B cell (primary cell): ENCODE measurements at regions not wholly inside any gene's neighbourhood (a gene's known extent, or its start where the extent isn't known, plus 50 kb on each side); places are given as distances from the start of the nearest gene placed in this dataset.

Source experiments
- ATAC-seq: fragments of 200-7000 bp; cut with Tn5 transposase; one replicate; pipeline ENCODE4 v1.10.0; 2021; ENCODE audit warnings: low read depth, mild to moderate bottlenecking, moderate number of reproducible peaks, moderate library complexity
- CTCF ChIA-PET: fragments of 350-600 bp; sonication (Branson Sonifier 250); formaldehyde crosslinking; loops from one replicate; lab custom pipeline; 2021; ENCODE audit warnings: antibody characterized with exemption, inconsistent platforms; lab: Charles Lee
- POLR2A ChIA-PET: fragments of 350-600 bp; sonication (Branson Sonifier 250); formaldehyde crosslinking; loops from one replicate; lab custom pipeline; 2021; ENCODE audit warnings: antibody characterized with exemption; lab: Charles Lee
- DNase-seq: peaks from one replicate; pipeline ENCODE4 v3.0.0; 2013
- H2AFZ ChIP-seq: 2 replicates; pipeline ENCODE4 v1.6.1; 2012; ENCODE audit warnings: mild to moderate bottlenecking, low read depth, low read length; ENCODE audit not compliant: insufficient read depth, poor library complexity, severe bottlenecking
- H3K27ac ChIP-seq, 2 donors: 1 replicate in 1 of 2; 2 replicates in 1 of 2; pipeline ENCODE4 v1.5.1; 2012 to 2013; ENCODE audit warnings: low read length in 2 of 2, mild to moderate bottlenecking in 2 of 2, moderate library complexity in 1 of 2
- H3K27me3 ChIP-seq, 4 experiments: fragments of 200-600 bp in 1 of 4; sonication (generic) in 1 of 4; replicated peaks in 1 of 4; 1 replicate in 2 of 4; 2 replicates in 2 of 4; pipeline versions ENCODE4 v1.6.1 to v1.7.0; 2013 to 2016; ENCODE audit warnings: low read length in 3 of 4, mild to moderate bottlenecking in 2 of 4, mixed read lengths in 1 of 4, moderate library complexity in 1 of 4; ENCODE audit not compliant: insufficient read depth in 4 of 4, control insufficient read depth in 3 of 4; ENCODE audit errors: control extremely low read depth in 1 of 4
- H3K36me3 ChIP-seq, 2 experiments: replicated peaks in 1 of 2; 1 replicate in 1 of 2; 2 replicates in 1 of 2; pipeline versions ENCODE4 v1.6.1 to v1.7.1; 2013; ENCODE audit warnings: low read length in 1 of 2; ENCODE audit not compliant: insufficient read depth in 2 of 2, control insufficient read depth in 1 of 2; ENCODE audit errors: control extremely low read depth in 1 of 2, extremely low read depth in 1 of 2
- H3K4me1 ChIP-seq, 2 donors: fragments of 200-600 bp in 1 of 2; sonication (generic) in 1 of 2; 1 replicate in 1 of 2; 2 replicates in 1 of 2; pipeline versions ENCODE4 v1.5.1 to v1.6.1; 2013 to 2017; ENCODE audit warnings: low read length in 2 of 2; ENCODE audit not compliant: control insufficient read depth in 2 of 2, insufficient read depth in 2 of 2
- H3K4me2 ChIP-seq: replicated peaks from 2 replicates; pipeline ENCODE3; 2012; ENCODE audit warnings: mild to moderate bottlenecking, low read depth, low read length; ENCODE audit not compliant: poor library complexity, severe bottlenecking
- H3K4me3 ChIP-seq, 5 experiments: fragments of 200-600 bp in 1 of 5; sonication (generic) in 1 of 5; 1 replicate in 3 of 5; 2 replicates in 2 of 5; pipeline versions ENCODE4 v1.5.1 to v1.7.0; 2011 to 2016; ENCODE audit warnings: low read length in 4 of 5, mild to moderate bottlenecking in 4 of 5, low read depth in 2 of 5, control low read depth in 1 of 5, moderate library complexity in 1 of 5; ENCODE audit not compliant: insufficient read depth in 1 of 5; ENCODE audit errors: control extremely low read depth in 1 of 5, extremely low read depth in 1 of 5
- H3K79me2 ChIP-seq: fragments of 200-600 bp; sonication (generic); one replicate; pipeline ENCODE4 v1.6.0; 2016; ENCODE audit warnings: low read length; ENCODE audit not compliant: control insufficient read depth, insufficient read depth
- H3K9ac ChIP-seq: fragments of 200-600 bp; sonication (generic); 2 replicates; pipeline ENCODE4 v1.6.1; 2017; ENCODE audit warnings: mild to moderate bottlenecking, low read length, moderate library complexity
- H3K9me3 ChIP-seq, 3 donors: one replicate each; pipeline versions ENCODE4 v1.6.1 to v1.7.1; 2013; ENCODE audit warnings: low read length in 2 of 3; ENCODE audit not compliant: control insufficient read depth in 2 of 3, insufficient read depth in 1 of 3; ENCODE audit errors: control extremely low read depth in 1 of 3
- H4K20me1 ChIP-seq: 2 replicates; pipeline ENCODE4 v1.6.0; 2012; ENCODE audit warnings: mild to moderate bottlenecking, low read length; ENCODE audit not compliant: insufficient read depth, control insufficient read depth, poor library complexity, severe bottlenecking
- H3K27ac Mint-ChIP-seq: one replicate; pipeline ENCODE4 v1.8.0; 2021; ENCODE audit warnings: mixed read lengths
- H3K27me3 Mint-ChIP-seq: one replicate; pipeline ENCODE4 v1.8.0; 2021; ENCODE audit warnings: mixed read lengths
- H3K4me1 Mint-ChIP-seq: one replicate; pipeline ENCODE4 v1.8.0; 2021; ENCODE audit warnings: mixed read lengths
- H3K4me3 Mint-ChIP-seq: one replicate; pipeline ENCODE4 v1.8.0; 2021; ENCODE audit warnings: mixed read lengths
- H3K9me3 Mint-ChIP-seq: one replicate; pipeline ENCODE4 v1.8.0; 2022; ENCODE audit warnings: mixed read lengths; ENCODE audit not compliant: insufficient read depth
- CTCF ChIP-seq: fragments of 200-600 bp; IDR thresholded peaks from one replicate; pipeline ENCODE4 v1.8.0; 2022; ENCODE audit warnings: antibody characterized with exemption, mild to moderate bottlenecking
- EZH2 ChIP-seq: IDR thresholded peaks from 2 replicates; pipeline ENCODE4 v1.6.1; 2012; ENCODE audit warnings: borderline replicate concordance, low read depth, mild to moderate bottlenecking, moderate library complexity, low read length; ENCODE audit not compliant: insufficient read depth, poor library complexity, severe bottlenecking
- WGBS: methylation state at CpG from one replicate; pipeline ENCODE4 v1.1.5; 2013; ENCODE audit warnings: missing lambda C conversion rate; ENCODE audit not compliant: insufficient coverage; 5-methylcytosine and 5-hydroxymethylcytosine counted together
- intact Hi-C: fragments of 100-400 bp; cut with micrococcal nuclease; formaldehyde crosslinking; loops from one replicate; pipeline ENCODE4 v1.10.0; 2022

DNA sequence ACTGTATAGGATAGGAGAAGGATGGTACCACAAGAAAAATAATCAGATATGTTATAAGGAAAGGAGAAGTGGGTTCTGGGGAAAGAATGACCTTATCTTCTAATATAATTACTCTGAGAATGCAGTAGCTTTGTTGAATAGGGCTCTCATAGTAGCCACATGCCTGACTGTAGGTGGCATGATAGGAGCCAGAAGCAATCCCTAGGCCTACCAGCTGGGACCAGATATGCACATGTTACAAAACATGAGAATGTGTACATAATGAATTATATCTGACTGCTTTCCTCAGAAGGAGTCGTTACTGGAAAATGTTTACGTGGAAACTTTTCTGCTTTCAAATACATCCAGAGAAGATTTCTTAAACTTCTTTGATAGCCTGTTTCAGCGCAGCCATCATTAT lies 53.2 kb upstream of the FAM3C start:
- POLR2A ChIA-PET: no interaction called here
- Histone ChIP-seq H3K79me2 (no peaks in the 10 kb centered on the region), H3K4me1 (peaks cover 6 to 12% of the 10 kb centered on the region in 2 donors), H3K4me3 (no peak overlapping the region), H3K27ac (no peak overlapping the region), H3K27me3 (no peaks in the 10 kb centered on the region), H2AFZ (no peak overlapping the region), H3K36me3 (no peaks in the 10 kb centered on the region), H3K9me3 (no peaks in the 10 kb centered on the region), H3K9ac (no peak overlapping the region), H4K20me1 (no peaks in the 10 kb centered on the region), H3K4me2 (no peak overlapping the region)
- TF ChIP-seq EZH2: no peak
- TF ChIP-seq CTCF: no peak
- H3K27me3 Mint-ChIP-seq: no peaks in the 10 kb centered on the region
- no peak overlapping the region for H3K4me3 Mint-ChIP-seq
- CTCF ChIA-PET: interaction anchor here (0.7 to 1.7 kb wide), 4 partner anchors 8 to 84 kb away, joined by 3 to 6 read pairs (median 3); no protein-coding TSS in a partner anchor
- intact Hi-C loops: no loop called here
- peaks cover 14% of the 10 kb centered on the region for H3K4me1 Mint-ChIP-seq
- no peaks in the 10 kb centered on the region for H3K9me3 Mint-ChIP-seq
- H3K27ac Mint-ChIP-seq: no peak overlapping the region
- ATAC-seq: no peak
- DNase-seq: no peak
- WGBS: no CpG with 5 or more reads among the region's 3 CpGs

GRCh38 chr7:121448429-121448828 lies 52.3 kb upstream of the FAM3C start:
- Histone ChIP-seq H3K9me3 (no peaks in the 10 kb centered on the region), H3K27me3 (no peaks in the 10 kb centered on the region), H3K4me1 (peaks cover 6 to 12% of the 10 kb centered on the region in 2 donors), H3K4me3 (no peak overlapping the region), H3K27ac (no peak overlapping the region), H3K4me2 (no peak overlapping the region), H3K79me2 (no peaks in the 10 kb centered on the region), H2AFZ (no peak overlapping the region), H3K36me3 (no peaks in the 10 kb centered on the region), H4K20me1 (no peaks in the 10 kb centered on the region), H3K9ac (no peak overlapping the region)
- H3K4me3 Mint-ChIP-seq: no peak overlapping the region
- no peak overlapping the region for H3K27ac Mint-ChIP-seq
- intact Hi-C loops: no loop called here
- ATAC-seq: no peak
- no peaks in the 10 kb centered on the region for H3K9me3 Mint-ChIP-seq
- TF ChIP-seq EZH2 (no peak), CTCF (no peak)
- DNase-seq: no peak
- peaks cover 14% of the 10 kb centered on the region for H3K4me1 Mint-ChIP-seq
- H3K27me3 Mint-ChIP-seq: no peaks in the 10 kb centered on the region
- ChIA-PET CTCF (interaction anchor here (1.1 kb wide), 1 partner anchor 83 kb away, joined by 3 read pairs; no protein-coding TSS in a partner anchor), POLR2A (no interaction called here)
- 100% methylated on average over 4 of the region's 11 CpGs for WGBS
